ENCODE measurements at regions not wholly inside any gene's neighbourhood (a gene's known extent, or its start where the extent isn't known, plus 50 kb on each side); places are given as distances from the start of the nearest gene placed in this dataset.
"Not testable (repeated sequence)": the region's sequence is repeated elsewhere in the genome, so short reads cannot be mapped to it uniquely, and the experiment has no call there.

GRCh38 chr2:87542599-87543174, 205.2 kb upstream of the PLGLB2 start:
- TF ChIP-seq EP300 (IDR thresholded peaks at IDR 0.05; ENCODE audit: low read depth); CTCF (IDR thresholded peaks at IDR 0.05): not testable (repeated sequence)
